Progenitor cell of endocrine pancreas (in vitro differentiated cells): ENCODE measurements at regions not wholly inside any gene's neighbourhood (a gene's known extent, or its start where the extent isn't known, plus 50 kb on each side); places are given as distances from the start of the nearest gene placed in this dataset.
"Not testable (repeated sequence)": the region's sequence is repeated elsewhere in the genome, so short reads cannot be mapped to it uniquely, and the experiment has no call there.

Source experiments
- DNase-seq: peaks from one replicate; pipeline ENCODE4 v3.0.0; 2021; ENCODE audit warnings: low spot score; ENCODE audit not compliant: unreplicated experiment
- H3K27ac Mint-ChIP-seq: 2 replicates; pipeline ENCODE4 v1.8.0; 2021; ENCODE audit warnings: mild to moderate bottlenecking, moderate library complexity, mixed read lengths
- H3K27me3 Mint-ChIP-seq: 2 replicates; pipeline ENCODE4 v1.8.0; 2021; ENCODE audit warnings: mixed read lengths
- H3K36me3 Mint-ChIP-seq: 2 replicates; pipeline ENCODE4 v1.8.0; 2022; ENCODE audit warnings: mixed read lengths; ENCODE audit not compliant: insufficient read depth
- H3K4me1 Mint-ChIP-seq: 2 replicates; pipeline ENCODE4 v1.8.0; 2021; ENCODE audit warnings: low read depth, mixed read lengths
- H3K4me3 Mint-ChIP-seq: 2 replicates; pipeline ENCODE4 v1.8.0; 2021; ENCODE audit warnings: low read depth, mild to moderate bottlenecking, moderate library complexity, mixed read lengths
- H3K9me3 Mint-ChIP-seq: 2 replicates; pipeline ENCODE4 v1.8.0; 2021; ENCODE audit warnings: low read depth, mixed read lengths
- CTCF ChIP-seq: fragments of 200-600 bp; sonication (generic); IDR thresholded peaks from one replicate; pipeline ENCODE4 v1.5.0; 2021; ENCODE audit warnings: antibody characterized with exemption, mild to moderate bottlenecking; ENCODE audit not compliant: unreplicated experiment

DNA sequence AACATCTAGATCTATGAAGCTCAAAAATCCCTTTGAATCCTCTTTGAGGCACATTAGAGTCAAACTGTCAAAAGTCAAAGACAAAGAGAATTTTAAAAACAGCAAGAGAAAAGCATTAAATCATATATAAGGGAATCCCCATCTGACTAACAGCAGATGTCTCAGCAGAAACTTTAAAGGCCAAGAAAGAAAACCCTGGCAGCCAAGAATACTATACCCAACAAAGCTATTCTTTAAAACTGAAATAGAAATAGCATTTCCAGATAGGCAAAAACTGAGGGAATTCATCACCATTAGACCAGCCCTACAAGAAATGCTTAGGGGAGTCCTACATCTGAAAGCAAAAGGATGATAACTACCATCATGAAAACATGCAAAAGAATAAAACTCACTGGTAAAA is 211.2 kb upstream of the PDZRN3 start:
- DNase-seq = no peak
- Mint-ChIP-seq H3K4me1 (no peaks in the 10 kb centered on the region), H3K27me3 (peaks cover 3% of the 10 kb centered on the region), H3K4me3 (no peak overlapping the region), H3K27ac (no peak overlapping the region), H3K36me3 (peaks cover 3% of the 10 kb centered on the region), H3K9me3 (peaks cover 29% of the 10 kb centered on the region)
- TF ChIP-seq CTCF = no peak

- no peak overlapping the region for H3K27ac Mint-ChIP-seq
- H3K4me3 Mint-ChIP-seq = no peak overlapping the region
- peaks cover 23% of the 10 kb centered on the region for H3K9me3 Mint-ChIP-seq
- no peak for TF ChIP-seq CTCF
- H3K27me3 Mint-ChIP-seq = peaks cover 10% of the 10 kb centered on the region
- peaks cover 3% of the 10 kb centered on the region for H3K36me3 Mint-ChIP-seq
- peaks cover 8% of the 10 kb centered on the region for H3K4me1 Mint-ChIP-seq
- no peak for DNase-seq
These were observed 207.7 kb upstream of the PDZRN3 start for GRCh38 chr3:73832426-73832825.

GRCh38 chr3:73828348-73828747 is 203.6 kb upstream of the PDZRN3 start:
- Mint-ChIP-seq H3K4me1 (peaks cover 13% of the 10 kb centered on the region), H3K36me3 (no peaks in the 10 kb centered on the region), H3K27ac (no peak overlapping the region), H3K27me3 (peaks cover 22% of the 10 kb centered on the region), H3K9me3 (no peaks in the 10 kb centered on the region), H3K4me3 (no peak overlapping the region)
- TF ChIP-seq CTCF = no peak
- no peak for DNase-seq

GRCh38 chr3:73827725-73828211 is 203.0 kb upstream of the PDZRN3 start:
- H3K4me1 Mint-ChIP-seq = peaks cover 13% of the 10 kb centered on the region
- H3K4me3 Mint-ChIP-seq = no peak overlapping the region
- DNase-seq = no peak
- TF ChIP-seq CTCF = no peak
- H3K36me3 Mint-ChIP-seq = no peaks in the 10 kb centered on the region
- peak overlapping the region; percentile 43 for H3K27ac Mint-ChIP-seq
- peaks cover 1% of the 10 kb centered on the region for H3K9me3 Mint-ChIP-seq
- peaks cover 22% of the 10 kb centered on the region for H3K27me3 Mint-ChIP-seq

GRCh38 chr3:73827204-73827603 is 202.5 kb upstream of the PDZRN3 start:
- DNase-seq = no peak
- Mint-ChIP-seq H3K4me1 (peaks cover 13% of the 10 kb centered on the region), H3K27me3 (peaks cover 22% of the 10 kb centered on the region), H3K4me3 (no peak overlapping the region), H3K36me3 (no peaks in the 10 kb centered on the region), H3K9me3 (peaks cover 7% of the 10 kb centered on the region), H3K27ac (no peak overlapping the region)
- TF ChIP-seq CTCF = no peak

- not testable (repeated sequence) for H3K4me3 Mint-ChIP-seq, DNase-seq
These were observed 196.2 kb upstream of the PDZRN3 start for GRCh38 chr3:73820896-73821295.

More at GRCh38 chr3:73820896-73821295, 196.2 kb upstream of the PDZRN3 start:
- H3K27ac Mint-ChIP-seq, H3K36me3 Mint-ChIP-seq: not testable (repeated sequence)
- peaks cover 12% of the 10 kb centered on the region for H3K4me1 Mint-ChIP-seq
- H3K9me3 Mint-ChIP-seq = peaks cover 20% of the 10 kb centered on the region
- H3K27me3 Mint-ChIP-seq = peaks cover 15% of the 10 kb centered on the region
